Activated naive CD4-positive, alpha-beta T cell treated with anti-CD3 and anti-CD28 coated beads, Interleukin-2, amount 10 ng/mL, durations not matched to agents 7 days and 5 days (primary cell): ENCODE measurements at regions not wholly inside any gene's neighbourhood (a gene's known extent, or its start where the extent isn't known, plus 50 kb on each side); places are given as distances from the start of the nearest gene placed in this dataset.

Experiments
- CTCF ChIA-PET: fragments of 350-600 bp; sonication (Branson Sonifier 250); formaldehyde crosslinking; loops from one replicate; lab custom pipeline; 2021; ENCODE audit warnings: antibody characterized with exemption; lab: Charles Lee
- DNase-seq: peaks from one replicate; pipeline ENCODE4 v3.0.0-alpha.2; 2020
- H3K27ac Mint-ChIP-seq: one replicate; pipeline ENCODE4 v1.8.0; 2021; ENCODE audit warnings: mild to moderate bottlenecking, moderate library complexity, mixed read lengths
- H3K27me3 Mint-ChIP-seq: one replicate; pipeline ENCODE4 v1.8.0; 2021; ENCODE audit warnings: mild to moderate bottlenecking, mixed read lengths
- H3K36me3 Mint-ChIP-seq: one replicate; pipeline ENCODE4 v1.8.0; 2021; ENCODE audit warnings: mixed read lengths
- H3K4me1 Mint-ChIP-seq: one replicate; pipeline ENCODE4 v1.8.0; 2021; ENCODE audit warnings: mixed read lengths
- H3K4me3 Mint-ChIP-seq: one replicate; pipeline ENCODE4 v1.8.0; 2021; ENCODE audit warnings: mild to moderate bottlenecking, moderate library complexity, mixed read lengths
- H3K9me3 Mint-ChIP-seq: one replicate; pipeline ENCODE4 v1.8.0; 2021; ENCODE audit warnings: mixed read lengths

DNA sequence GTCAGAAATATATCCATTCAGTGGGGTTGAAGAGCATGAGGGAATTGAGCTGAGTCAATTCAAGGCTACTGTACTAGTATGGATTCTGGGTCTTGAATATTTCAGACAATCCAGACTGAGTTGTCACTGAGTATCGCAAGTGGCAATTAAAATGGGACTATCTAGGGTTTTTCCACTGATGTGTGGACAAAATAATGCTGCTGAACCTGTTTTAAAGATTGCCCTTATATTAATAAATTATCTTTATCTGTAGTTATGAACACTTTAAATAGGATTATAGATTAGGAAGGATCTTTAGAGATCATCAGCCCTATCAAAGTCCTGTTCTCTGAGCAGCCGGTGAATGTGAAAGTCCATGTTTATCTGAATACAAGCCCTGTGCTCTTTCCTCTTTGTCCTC is 478.3 kb upstream of the KIRREL3 start:
- Mint-ChIP-seq H3K4me3 (no peak overlapping the region), H3K27ac (no peak overlapping the region), H3K9me3 (no peaks in the 10 kb centered on the region), H3K4me1 (no peaks in the 10 kb centered on the region), H3K27me3 (no peaks in the 10 kb centered on the region), H3K36me3 (no peaks in the 10 kb centered on the region)
- CTCF ChIA-PET: interaction anchor here (1.0 kb wide), 1 partner anchor 12 kb away, joined by 3 read pairs; no protein-coding TSS in a partner anchor
- DNase-seq: no peak

- no peaks in the 10 kb centered on the region for H3K27me3 Mint-ChIP-seq
- CTCF ChIA-PET: no interaction called here
- H3K36me3 Mint-ChIP-seq: no peaks in the 10 kb centered on the region
- no peaks in the 10 kb centered on the region for H3K9me3 Mint-ChIP-seq
- DNase-seq: no peak
- H3K4me3 Mint-ChIP-seq: no peak overlapping the region
- no peaks in the 10 kb centered on the region for H3K4me1 Mint-ChIP-seq
- H3K27ac Mint-ChIP-seq: no peak overlapping the region
Measured at GRCh38 chr11:127474766-127475165, 474.2 kb upstream of the KIRREL3 start.

DNA sequence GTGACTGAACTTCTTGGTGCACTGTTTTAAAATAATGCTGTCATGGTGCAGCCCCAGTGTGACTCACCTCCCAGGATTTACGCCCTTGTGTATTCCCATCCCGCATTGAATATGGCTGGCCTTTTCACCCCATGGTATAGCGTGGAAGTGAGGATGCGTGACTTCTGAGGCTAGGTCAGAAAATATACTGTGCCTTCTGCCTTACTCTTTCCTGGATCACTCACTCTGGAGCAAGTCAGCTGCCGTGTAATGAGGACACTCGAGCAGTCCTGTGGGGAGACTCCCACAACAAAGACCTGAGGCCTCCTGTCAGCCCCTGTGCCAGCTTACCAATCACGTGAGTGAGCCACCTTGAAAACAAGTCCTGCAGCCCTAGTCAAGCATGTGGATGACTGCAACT is 471.9 kb upstream of the KIRREL3 start:
- H3K4me1 Mint-ChIP-seq: no peaks in the 10 kb centered on the region
- no peak overlapping the region for H3K4me3 Mint-ChIP-seq
- DNase-seq: no peak
- H3K9me3 Mint-ChIP-seq: no peaks in the 10 kb centered on the region
- H3K36me3 Mint-ChIP-seq: no peaks in the 10 kb centered on the region
- H3K27me3 Mint-ChIP-seq: no peaks in the 10 kb centered on the region
- H3K27ac Mint-ChIP-seq: no peak overlapping the region
- CTCF ChIA-PET: no interaction called here

GRCh38 chr11:127471662-127472061 is 471.1 kb upstream of the KIRREL3 start:
- CTCF ChIA-PET: interaction anchor here (1.2 to 1.4 kb wide), 2 partner anchors 13 to 20 kb away, joined by 4 to 5 read pairs; no protein-coding TSS in a partner anchor
- no peak for DNase-seq
- Mint-ChIP-seq H3K4me1 (no peaks in the 10 kb centered on the region), H3K27ac (no peak overlapping the region), H3K4me3 (no peak overlapping the region), H3K9me3 (no peaks in the 10 kb centered on the region), H3K36me3 (no peaks in the 10 kb centered on the region), H3K27me3 (no peaks in the 10 kb centered on the region)

GRCh38 chr11:127470306-127470884 is 469.8 kb upstream of the KIRREL3 start:
- CTCF ChIA-PET: interaction anchor here (1.1 to 1.4 kb wide), 3 partner anchors 12 to 23 kb away, joined by 3 to 5 read pairs (median 4); no protein-coding TSS in a partner anchor
- H3K4me1 Mint-ChIP-seq: no peaks in the 10 kb centered on the region
- H3K27me3 Mint-ChIP-seq: no peaks in the 10 kb centered on the region
- no peak overlapping the region for H3K4me3 Mint-ChIP-seq
- no peak overlapping the region for H3K27ac Mint-ChIP-seq
- no peak for DNase-seq
- no peaks in the 10 kb centered on the region for H3K9me3 Mint-ChIP-seq
- no peaks in the 10 kb centered on the region for H3K36me3 Mint-ChIP-seq

GRCh38 chr11:127464325-127464724 is 463.8 kb upstream of the KIRREL3 start:
- CTCF ChIA-PET: interaction anchor here (0.8 kb wide), 1 partner anchor 1788 kb away, joined by 3 read pairs; no protein-coding TSS in a partner anchor
- Mint-ChIP-seq H3K9me3 (no peaks in the 10 kb centered on the region), H3K36me3 (no peaks in the 10 kb centered on the region)

GRCh38 chr11:127462065-127462344 is 461.4 kb upstream of the KIRREL3 start:
- Mint-ChIP-seq H3K4me1 (no peaks in the 10 kb centered on the region), H3K27ac (no peak overlapping the region), H3K36me3 (no peaks in the 10 kb centered on the region), H3K4me3 (no peak overlapping the region), H3K9me3 (no peaks in the 10 kb centered on the region), H3K27me3 (no peaks in the 10 kb centered on the region)
- DNase-seq: no peak
- CTCF ChIA-PET: no interaction called here

More at GRCh38 chr11:127464325-127464724, 463.8 kb upstream of the KIRREL3 start:
- H3K4me3 Mint-ChIP-seq: no peak overlapping the region
- no peaks in the 10 kb centered on the region for H3K27me3 Mint-ChIP-seq
- no peak overlapping the region for H3K27ac Mint-ChIP-seq
- DNase-seq: no peak
- H3K4me1 Mint-ChIP-seq: no peaks in the 10 kb centered on the region

DNA sequence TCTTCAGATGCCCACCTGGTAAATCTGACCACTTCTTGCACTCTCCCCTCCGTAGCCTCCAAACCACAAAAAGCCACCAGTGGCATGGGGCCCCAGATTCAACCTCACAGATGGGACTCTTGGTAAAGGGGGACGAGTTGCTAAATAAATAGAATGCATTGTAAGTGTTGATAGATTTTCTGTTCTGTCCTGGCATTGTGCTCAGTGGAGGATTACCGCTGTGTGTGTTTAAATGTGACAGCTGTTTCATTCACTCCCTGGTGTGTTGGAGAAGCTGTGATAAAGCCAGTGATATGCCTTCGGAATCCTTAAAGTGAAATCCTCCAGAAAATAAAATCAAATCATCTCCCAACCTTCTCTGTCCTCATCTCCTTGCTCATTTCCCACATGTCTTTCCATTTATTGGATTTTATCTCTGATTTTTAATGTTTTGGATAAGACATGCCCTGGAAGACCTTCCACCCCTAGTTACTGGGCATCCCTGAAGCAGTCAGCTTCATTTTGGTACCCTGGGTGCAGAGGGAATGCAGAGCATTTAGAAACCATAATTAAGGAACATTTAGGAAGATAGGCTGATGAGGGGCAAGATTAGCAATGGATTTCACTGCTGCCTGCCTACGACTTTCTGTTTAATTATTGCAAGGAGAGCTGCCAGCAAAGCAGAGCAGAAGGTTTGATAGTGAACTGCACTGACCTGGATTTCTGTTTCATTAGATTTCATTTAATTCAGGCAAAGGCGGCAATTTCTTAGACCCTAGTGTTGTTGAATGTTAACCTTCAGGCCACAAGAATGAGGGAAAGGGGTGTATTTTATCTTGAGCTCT is 460.9 kb upstream of the KIRREL3 start:
- H3K4me3 Mint-ChIP-seq: no peak overlapping the region
- no peaks in the 10 kb centered on the region for H3K27me3 Mint-ChIP-seq
- H3K27ac Mint-ChIP-seq: no peak overlapping the region
- no peaks in the 10 kb centered on the region for H3K9me3 Mint-ChIP-seq
- CTCF ChIA-PET: no interaction called here
- no peaks in the 10 kb centered on the region for H3K36me3 Mint-ChIP-seq
- DNase-seq: no peak
- H3K4me1 Mint-ChIP-seq: no peaks in the 10 kb centered on the region

DNA sequence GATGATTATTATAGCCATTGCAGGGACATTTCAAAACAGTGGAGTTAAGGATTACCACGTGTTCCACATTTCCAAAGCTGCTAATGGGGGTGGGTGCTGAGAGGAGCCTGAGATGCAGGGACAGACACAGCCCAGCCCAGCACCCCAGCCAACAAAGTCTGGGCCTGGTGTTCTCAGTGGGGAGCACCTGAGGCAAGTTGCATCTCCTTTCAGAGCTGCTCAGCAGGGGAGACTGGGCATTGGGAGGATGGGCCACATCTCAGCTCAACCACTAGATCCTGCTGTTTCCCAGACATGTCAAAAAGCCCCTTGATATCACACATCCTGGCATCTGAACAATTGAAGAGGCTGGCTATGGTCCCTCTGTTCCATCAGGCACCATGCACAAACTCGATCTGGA is 458.0 kb upstream of the KIRREL3 start:
- H3K9me3 Mint-ChIP-seq: no peaks in the 10 kb centered on the region
- no peak for DNase-seq
- no peaks in the 10 kb centered on the region for H3K4me1 Mint-ChIP-seq
- H3K4me3 Mint-ChIP-seq: no peak overlapping the region
- no peaks in the 10 kb centered on the region for H3K36me3 Mint-ChIP-seq
- CTCF ChIA-PET: interaction anchor here (1.8 kb wide), 1 partner anchor 12 kb away, joined by 4 read pairs; no protein-coding TSS in a partner anchor
- H3K27ac Mint-ChIP-seq: no peak overlapping the region
- H3K27me3 Mint-ChIP-seq: no peaks in the 10 kb centered on the region

- no peaks in the 10 kb centered on the region for H3K4me1 Mint-ChIP-seq
- no peak overlapping the region for H3K4me3 Mint-ChIP-seq
- no peaks in the 10 kb centered on the region for H3K36me3 Mint-ChIP-seq
- no peaks in the 10 kb centered on the region for H3K27me3 Mint-ChIP-seq
- H3K27ac Mint-ChIP-seq: no peak overlapping the region
- CTCF ChIA-PET: no interaction called here
- no peak for DNase-seq
- no peaks in the 10 kb centered on the region for H3K9me3 Mint-ChIP-seq
Measured at GRCh38 chr11:127454856-127455255, 454.3 kb upstream of the KIRREL3 start.

DNA sequence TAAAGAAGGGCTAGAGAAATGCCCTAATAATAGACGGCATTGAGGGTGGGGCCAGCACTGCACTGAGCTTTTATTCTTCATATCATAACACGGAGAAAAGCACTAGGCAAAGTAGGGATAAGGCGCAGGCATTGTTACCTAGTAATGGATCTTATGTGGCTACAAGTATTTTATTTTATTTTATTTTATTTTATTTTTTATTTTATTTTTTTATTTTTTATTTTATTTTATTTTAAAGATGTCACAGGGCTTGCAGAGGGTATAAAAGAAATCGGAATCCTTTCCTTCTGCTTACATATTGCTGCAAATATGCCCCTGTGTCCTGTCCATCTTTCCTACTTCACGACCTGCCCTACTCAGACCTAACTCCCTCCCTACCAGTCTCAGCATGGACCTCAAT is 452.0 kb upstream of the KIRREL3 start:
- CTCF ChIA-PET: no interaction called here

GRCh38 chr11:127451861-127452260 is 451.3 kb upstream of the KIRREL3 start:
- Mint-ChIP-seq H3K9me3 (no peaks in the 10 kb centered on the region), H3K36me3 (no peaks in the 10 kb centered on the region), H3K4me1 (no peaks in the 10 kb centered on the region), H3K27ac (no peak overlapping the region), H3K4me3 (no peak overlapping the region), H3K27me3 (no peaks in the 10 kb centered on the region)
- DNase-seq: no peak
- CTCF ChIA-PET: no interaction called here

More for the DNA sequence above, 452.0 kb upstream of the KIRREL3 start:
- DNase-seq: no peak
- no peak overlapping the region for H3K4me3 Mint-ChIP-seq
- no peak overlapping the region for H3K27ac Mint-ChIP-seq
- no peaks in the 10 kb centered on the region for H3K36me3 Mint-ChIP-seq
- no peaks in the 10 kb centered on the region for H3K4me1 Mint-ChIP-seq
- no peaks in the 10 kb centered on the region for H3K27me3 Mint-ChIP-seq
- H3K9me3 Mint-ChIP-seq: no peaks in the 10 kb centered on the region

GRCh38 chr11:127448101-127448500 is 447.5 kb upstream of the KIRREL3 start:
- no peaks in the 10 kb centered on the region for H3K9me3 Mint-ChIP-seq
- H3K4me1 Mint-ChIP-seq: no peaks in the 10 kb centered on the region
- no peaks in the 10 kb centered on the region for H3K27me3 Mint-ChIP-seq
- no peaks in the 10 kb centered on the region for H3K36me3 Mint-ChIP-seq
- CTCF ChIA-PET: no interaction called here
- no peak for DNase-seq
- no peak overlapping the region for H3K27ac Mint-ChIP-seq
- H3K4me3 Mint-ChIP-seq: no peak overlapping the region

GRCh38 chr11:127445476-127445875 is 444.9 kb upstream of the KIRREL3 start:
- CTCF ChIA-PET: interaction anchor here (0.6 kb wide), 1 partner anchor 42 kb away, joined by 3 read pairs; no protein-coding TSS in a partner anchor
- Mint-ChIP-seq H3K4me1 (no peaks in the 10 kb centered on the region), H3K4me3 (no peak overlapping the region), H3K9me3 (no peaks in the 10 kb centered on the region), H3K36me3 (no peaks in the 10 kb centered on the region), H3K27me3 (no peaks in the 10 kb centered on the region), H3K27ac (no peak overlapping the region)
- DNase-seq: no peak

DNA sequence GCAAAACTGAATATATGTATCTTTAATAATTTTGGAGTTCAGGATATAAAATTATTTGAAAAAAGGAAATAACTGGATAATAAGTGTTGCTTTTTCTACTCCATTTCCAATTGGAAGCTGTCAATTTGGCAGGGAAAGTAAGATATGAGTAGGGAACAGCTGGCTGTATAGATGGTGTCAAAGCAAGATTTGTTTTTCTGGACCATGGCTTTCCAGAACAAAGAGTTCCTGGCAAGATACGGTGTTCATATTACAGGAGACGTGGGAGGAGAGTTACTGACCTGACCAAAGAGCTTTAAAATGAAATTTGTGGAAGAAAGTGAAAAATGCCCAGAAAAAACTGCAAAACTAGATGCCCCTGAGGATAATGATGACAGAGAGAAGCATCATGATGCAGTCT is 442.7 kb upstream of the KIRREL3 start:
- H3K9me3 Mint-ChIP-seq: no peaks in the 10 kb centered on the region
- CTCF ChIA-PET: no interaction called here
- H3K4me1 Mint-ChIP-seq: no peaks in the 10 kb centered on the region
- no peaks in the 10 kb centered on the region for H3K36me3 Mint-ChIP-seq
- H3K4me3 Mint-ChIP-seq: no peak overlapping the region
- H3K27ac Mint-ChIP-seq: no peak overlapping the region
- no peaks in the 10 kb centered on the region for H3K27me3 Mint-ChIP-seq
- no peak for DNase-seq
